ENCODE measurements at regions not wholly inside any gene's neighbourhood (a gene's known extent, or its start where the extent isn't known, plus 50 kb on each side); places are given as distances from the start of the nearest gene placed in this dataset.

DNA sequence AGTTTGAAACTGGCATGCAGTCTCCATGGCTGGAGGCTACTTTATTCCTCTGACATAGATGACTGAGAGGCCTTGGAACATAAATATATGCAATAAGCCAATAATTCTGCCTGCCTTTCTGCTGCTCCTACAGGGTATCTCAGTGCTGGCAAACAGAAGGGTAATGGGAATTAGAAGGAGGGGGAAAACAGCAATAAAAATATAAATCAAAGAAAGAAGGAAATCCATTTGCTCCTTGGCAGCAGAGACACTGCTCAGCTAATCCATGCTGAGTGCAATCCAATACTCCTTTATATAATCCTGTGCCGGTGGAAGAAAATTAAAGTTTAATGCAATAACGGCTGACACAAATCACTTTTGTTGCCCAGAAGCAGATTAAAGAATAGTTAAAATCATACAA lies 478.9 kb downstream of the SPATA31D1 start:
- H2AFZ ChIP-seq (ENCODE audit: low read depth, low read length), result no peak overlapping the region
- no peak overlapping the region for H3K27ac ChIP-seq (ENCODE audit: low read length)
- DNase-seq (no peak), ATAC-seq (ENCODE audit: insufficient read depth, low read depth) (no peak)
- no peaks in the 10 kb centered on the region for H3K36me3 ChIP-seq (ENCODE audit: insufficient read depth, low read length)
- H3K4me2 ChIP-seq (ENCODE audit: insufficient read depth, low read length), result no peak overlapping the region
- TF ChIP-seq EZH2 (IDR thresholded peaks at IDR 0.05; ENCODE audit: borderline replicate concordance, low read depth, low read length, severe bottlenecking), result no peak
- TF ChIP-seq, protein P1, sequence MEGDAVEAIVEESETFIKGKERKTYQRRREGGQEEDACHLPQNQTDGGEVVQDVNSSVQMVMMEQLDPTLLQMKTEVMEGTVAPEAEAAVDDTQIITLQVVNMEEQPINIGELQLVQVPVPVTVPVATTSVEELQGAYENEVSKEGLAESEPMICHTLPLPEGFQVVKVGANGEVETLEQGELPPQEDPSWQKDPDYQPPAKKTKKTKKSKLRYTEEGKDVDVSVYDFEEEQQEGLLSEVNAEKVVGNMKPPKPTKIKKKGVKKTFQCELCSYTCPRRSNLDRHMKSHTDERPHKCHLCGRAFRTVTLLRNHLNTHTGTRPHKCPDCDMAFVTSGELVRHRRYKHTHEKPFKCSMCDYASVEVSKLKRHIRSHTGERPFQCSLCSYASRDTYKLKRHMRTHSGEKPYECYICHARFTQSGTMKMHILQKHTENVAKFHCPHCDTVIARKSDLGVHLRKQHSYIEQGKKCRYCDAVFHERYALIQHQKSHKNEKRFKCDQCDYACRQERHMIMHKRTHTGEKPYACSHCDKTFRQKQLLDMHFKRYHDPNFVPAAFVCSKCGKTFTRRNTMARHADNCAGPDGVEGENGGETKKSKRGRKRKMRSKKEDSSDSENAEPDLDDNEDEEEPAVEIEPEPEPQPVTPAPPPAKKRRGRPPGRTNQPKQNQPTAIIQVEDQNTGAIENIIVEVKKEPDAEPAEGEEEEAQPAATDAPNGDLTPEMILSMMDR (IDR thresholded peaks at IDR 0.05; ENCODE audit: borderline replicate concordance, extremely low read depth, low read length, poor library complexity, severe bottlenecking), result no peak
- no peaks in the 10 kb centered on the region for H4K20me1 ChIP-seq (ENCODE audit: insufficient read depth, low read length)
- no peaks in the 10 kb centered on the region for H3K27me3 ChIP-seq (ENCODE audit: insufficient read depth, low read length, poor library complexity)
- H3K9ac ChIP-seq (ENCODE audit: low read depth, low read length), result no peak overlapping the region
- no peaks in the 10 kb centered on the region for H3K79me2 ChIP-seq (ENCODE audit: insufficient read depth, low read length)
- no peak overlapping the region for H3K4me3 ChIP-seq (ENCODE audit: low read depth in 1 of 2, low read length in 2 of 2)
- H3K4me1 ChIP-seq (ENCODE audit: insufficient read depth, low read length), result no peaks in the 10 kb centered on the region
- no peaks in the 10 kb centered on the region for H3K9me3 ChIP-seq (ENCODE audit: insufficient read depth, low read length, severe bottlenecking)

DNA sequence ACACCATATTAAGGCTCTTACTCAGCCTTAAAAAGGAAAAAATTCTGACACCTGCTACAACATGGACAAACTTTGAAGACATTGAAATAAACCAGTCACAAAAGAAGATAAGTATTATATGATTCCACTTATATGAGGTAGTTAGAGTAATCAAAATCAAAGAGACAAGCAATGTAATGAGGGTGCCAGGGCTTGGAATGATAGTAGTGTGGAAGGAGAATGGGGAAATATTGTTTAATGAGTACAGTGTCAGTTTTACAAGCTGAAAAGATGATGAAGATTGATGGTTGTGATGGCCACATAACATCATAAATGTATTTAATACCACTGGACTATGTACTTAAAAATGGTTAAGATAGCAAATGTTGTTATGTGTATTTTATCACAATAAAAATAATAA lies 485.7 kb downstream of the SPATA31D1 start:
- no peak for TF ChIP-seq EZH2 (IDR thresholded peaks at IDR 0.05; ENCODE audit: borderline replicate concordance, low read depth, low read length, severe bottlenecking)
- TF ChIP-seq, protein P1 (IDR thresholded peaks at IDR 0.05; ENCODE audit: borderline replicate concordance, extremely low read depth, low read length, poor library complexity, severe bottlenecking), result no peak

DNA sequence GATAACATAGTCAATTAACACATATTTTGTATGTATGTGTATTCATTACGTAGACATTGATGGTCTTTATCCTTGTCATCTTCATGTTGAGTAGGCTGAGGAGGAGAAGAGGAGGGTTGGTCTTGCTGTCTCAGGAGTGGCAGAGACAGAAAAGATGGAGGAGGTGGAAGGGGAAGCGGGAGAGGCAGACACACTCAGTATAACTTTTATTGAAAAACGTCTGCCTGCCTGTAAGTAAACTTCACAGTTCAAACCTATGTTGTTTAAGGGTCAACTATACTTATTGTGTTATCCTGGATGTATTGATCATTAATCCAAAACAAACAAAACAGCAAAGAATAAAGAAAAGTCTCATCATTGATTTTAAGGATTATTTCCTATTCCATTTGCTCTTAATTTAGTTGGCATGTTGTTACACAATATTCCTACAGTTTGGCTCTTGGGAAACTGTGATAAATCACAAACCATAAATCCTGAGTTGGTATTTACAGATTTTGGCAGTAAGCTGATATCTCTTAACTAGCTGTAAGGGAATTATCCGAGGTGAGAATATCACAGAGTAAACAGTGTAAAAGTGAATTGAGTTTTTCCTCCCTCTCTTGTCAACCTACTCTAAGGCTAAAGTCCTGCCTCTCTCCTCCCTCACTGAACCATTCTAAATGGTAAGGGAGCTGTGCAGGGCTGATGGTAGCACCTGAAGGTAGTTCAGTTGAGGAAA lies 487.2 kb downstream of the SPATA31D1 start:
- ATAC-seq (ENCODE audit: insufficient read depth, low read depth) (no peak), DNase-seq (no peak)
- TF ChIP-seq, protein P1 (IDR thresholded peaks at IDR 0.05; ENCODE audit: borderline replicate concordance, extremely low read depth, low read length, poor library complexity, severe bottlenecking), result no peak
- TF ChIP-seq EZH2 (IDR thresholded peaks at IDR 0.05; ENCODE audit: borderline replicate concordance, low read depth, low read length, severe bottlenecking), result no peak
- H2AFZ ChIP-seq (ENCODE audit: low read depth, low read length), result no peak overlapping the region
- H3K4me2 ChIP-seq (ENCODE audit: insufficient read depth, low read length), result no peak overlapping the region
- no peaks in the 10 kb centered on the region for H3K79me2 ChIP-seq (ENCODE audit: insufficient read depth, low read length)
- H3K4me1 ChIP-seq (ENCODE audit: insufficient read depth, low read length), result no peaks in the 10 kb centered on the region
- no peaks in the 10 kb centered on the region for H3K27me3 ChIP-seq (ENCODE audit: insufficient read depth, low read length, poor library complexity)
- no peak overlapping the region for H3K4me3 ChIP-seq (ENCODE audit: low read depth in 1 of 2, low read length in 2 of 2)
- H3K9me3 ChIP-seq (ENCODE audit: insufficient read depth, low read length, severe bottlenecking), result no peaks in the 10 kb centered on the region
- no peak overlapping the region for H3K27ac ChIP-seq (ENCODE audit: low read length)
- no peaks in the 10 kb centered on the region for H3K36me3 ChIP-seq (ENCODE audit: insufficient read depth, low read length)
- H3K9ac ChIP-seq (ENCODE audit: low read depth, low read length), result no peak overlapping the region
- H4K20me1 ChIP-seq (ENCODE audit: insufficient read depth, low read length), result no peaks in the 10 kb centered on the region

More for the DNA sequence above, 485.7 kb downstream of the SPATA31D1 start:
- Histone ChIP-seq H3K27me3 (ENCODE audit: insufficient read depth, low read length, poor library complexity) (no peaks in the 10 kb centered on the region), H3K4me1 (ENCODE audit: insufficient read depth, low read length) (no peaks in the 10 kb centered on the region), H3K36me3 (ENCODE audit: insufficient read depth, low read length) (no peaks in the 10 kb centered on the region), H3K9me3 (ENCODE audit: insufficient read depth, low read length, severe bottlenecking) (no peaks in the 10 kb centered on the region), H3K4me2 (ENCODE audit: insufficient read depth, low read length) (no peak overlapping the region), H3K79me2 (ENCODE audit: insufficient read depth, low read length) (no peaks in the 10 kb centered on the region), H4K20me1 (ENCODE audit: insufficient read depth, low read length) (no peaks in the 10 kb centered on the region), H2AFZ (ENCODE audit: low read depth, low read length) (no peak overlapping the region), H3K9ac (ENCODE audit: low read depth, low read length) (no peak overlapping the region), H3K4me3 (ENCODE audit: low read depth in 1 of 2, low read length in 2 of 2) (no peak overlapping the region), H3K27ac (ENCODE audit: low read length) (no peak overlapping the region)
- ATAC-seq (ENCODE audit: insufficient read depth, low read depth) (no peak), DNase-seq (no peak)
